ENCODE measurements at regions not wholly inside any gene's neighbourhood (a gene's known extent, or its start where the extent isn't known, plus 50 kb on each side); places are given as distances from the start of the nearest gene placed in this dataset.

- DNase-seq: no peak
These were observed 222.6 kb downstream of the HTR7 start for GRCh38 chr10:90635111-90635765.

- no peak for DNase-seq
These were observed 217.1 kb downstream of the HTR7 start for GRCh38 chr10:90640756-90641155.

GRCh38 chr10:90641731-90642130 lies 216.1 kb downstream of the HTR7 start:
- no peak for DNase-seq

- no peak for DNase-seq
These were observed 215.7 kb downstream of the HTR7 start for GRCh38 chr10:90642136-90642535.

- no peak for DNase-seq
These were observed 215.2 kb downstream of the HTR7 start for GRCh38 chr10:90642650-90643049.

GRCh38 chr10:90644165-90644564 lies 213.7 kb downstream of the HTR7 start:
- peak; percentile 40 for DNase-seq

- no peak for DNase-seq
These were observed 207.0 kb downstream of the HTR7 start for GRCh38 chr10:90650858-90651257.

- DNase-seq: peak; percentile 18
These were observed 205.3 kb downstream of the HTR7 start for GRCh38 chr10:90652519-90652918.

GRCh38 chr10:90658791-90659190 lies 199.0 kb downstream of the HTR7 start:
- DNase-seq: peak; percentile 8

GRCh38 chr10:90665905-90666662 lies 191.8 kb downstream of the HTR7 start:
- DNase-seq: no peak

- DNase-seq: no peak
These were observed 183.4 kb downstream of the HTR7 start for GRCh38 chr10:90674461-90674860.

- peak; percentile 63 for DNase-seq
These were observed 182.9 kb downstream of the HTR7 start for GRCh38 chr10:90674928-90675327.

GRCh38 chr10:90675621-90676020 lies 182.2 kb downstream of the HTR7 start:
- peak; percentile 27 for DNase-seq
